Endothelial cell of umbilical vein (primary cell): ENCODE measurements at regions not wholly inside any gene's neighbourhood (a gene's known extent, or its start where the extent isn't known, plus 50 kb on each side); places are given as distances from the start of the nearest gene placed in this dataset.

ENCODE experiments used
- CTCF ChIP-seq, 2 donors: IDR thresholded peaks; 1 replicate in 1 of 2; 2 replicates in 1 of 2; pipeline ENCODE4 v1.5.1; 2011; ENCODE audit warnings: low read length in 2 of 2, mild to moderate bottlenecking in 2 of 2, moderate library complexity in 2 of 2, control low read depth in 1 of 2, inconsistent platforms in 1 of 2, low read depth in 1 of 2; ENCODE audit not compliant: insufficient read depth in 1 of 2; ENCODE audit errors: extremely low read depth in 1 of 2
- MAX ChIP-seq: IDR thresholded peaks from 2 replicates; pipeline ENCODE4 v1.6.1; 2011; ENCODE audit not compliant: insufficient read depth, insufficient read length

GRCh38 chr16:63473725-63474124 is 1437.5 kb upstream of the CDH8 start:
- TF ChIP-seq MAX (no peak), CTCF (IDR thresholded peaks at IDR 0.05; ENCODE audit: extremely low read depth in 1 of 2, insufficient read depth in 1 of 2, low read depth in 1 of 2, low read length in 2 of 2) (no peak)
